ENCODE measurements at regions not wholly inside any gene's neighbourhood (a gene's known extent, or its start where the extent isn't known, plus 50 kb on each side); places are given as distances from the start of the nearest gene placed in this dataset.

- Histone ChIP-seq H2AFZ (ENCODE audit: low read length) (no peak overlapping the region), H3K9me3 (replicated peaks in 1 of 2; ENCODE audit: control insufficient read depth in 2 of 2, insufficient read depth in 1 of 2, low read depth in 1 of 2, low read length in 2 of 2) (no peaks in the 10 kb centered on the region), H3K4me3 (ENCODE audit: low read length in 2 of 2) (no peak overlapping the region), H2BK12ac (ENCODE audit: low read length) (no peak overlapping the region), H3K4me1 (ENCODE audit: control insufficient read depth in 2 of 2, insufficient read depth in 1 of 2, low read depth in 1 of 2, low read length in 2 of 2) (peaks cover 0 to 1% of the 10 kb centered on the region in 2 donors), H3K4ac (ENCODE audit: low read length) (no peak overlapping the region), H3K27ac (replicated peaks; ENCODE audit: low read length) (no peak overlapping the region), H3K36me3 (replicated peaks in 1 of 2; ENCODE audit: control insufficient read depth in 2 of 2, insufficient read depth in 2 of 2, low read length in 2 of 2) (no peaks in the 10 kb centered on the region), H3K27me3 (ENCODE audit: control insufficient read depth in 3 of 3, insufficient read depth in 3 of 3, low read depth in 1 of 3, low read length in 3 of 3) (no peaks in the 10 kb centered on the region), H3K79me1 (ENCODE audit: low read depth, low read length) (no peaks in the 10 kb centered on the region), H3K18ac (ENCODE audit: low read length) (no peak overlapping the region), H4K91ac (ENCODE audit: low read depth, low read length, poor library complexity) (no peak overlapping the region), H2BK15ac (ENCODE audit: low read length) (no peak overlapping the region), H3K9ac (ENCODE audit: low read depth, low read length, poor library complexity) (no peak overlapping the region), H4K8ac (ENCODE audit: low read depth, low read length) (no peak overlapping the region), H3K23ac (ENCODE audit: low read depth, low read length, poor library complexity) (no peak overlapping the region), H2AK5ac (ENCODE audit: low read depth, low read length) (no peak overlapping the region), H2BK120ac (ENCODE audit: low read depth, low read length) (no peak overlapping the region), H2BK5ac (ENCODE audit: low read length) (no peak overlapping the region), H3K4me2 (ENCODE audit: insufficient read depth, low read length, poor library complexity, severe bottlenecking) (no peak overlapping the region), H3K14ac (ENCODE audit: low read length) (no peak overlapping the region)
- WGBS, 2 donors (ENCODE audit: extremely low coverage in 2 of 2, insufficient read length in 2 of 2, insufficient replicate concordance in 1 of 2), result no CpG with 5 or more reads among the region's 14 CpGs
- no peak for DNase-seq (ENCODE audit: low spot score)
Measured at GRCh38 chr6:11900662-11901598, 111.2 kb upstream of the HIVEP1 start.

- H3K9me3 ChIP-seq (replicated peaks in 1 of 2; ENCODE audit: control insufficient read depth in 2 of 2, insufficient read depth in 1 of 2, low read depth in 1 of 2, low read length in 2 of 2), result no peaks in the 10 kb centered on the region
- no peak overlapping the region for H3K4me3 ChIP-seq (ENCODE audit: low read length in 2 of 2)
- no peak overlapping the region for H3K4ac ChIP-seq (ENCODE audit: low read length)
- no peak overlapping the region for H4K91ac ChIP-seq (ENCODE audit: low read depth, low read length, poor library complexity)
- no peak overlapping the region for H3K14ac ChIP-seq (ENCODE audit: low read length)
- H3K23ac ChIP-seq (ENCODE audit: low read depth, low read length, poor library complexity), result no peak overlapping the region
- H2AK5ac ChIP-seq (ENCODE audit: low read depth, low read length), result no peak overlapping the region
- H2BK15ac ChIP-seq (ENCODE audit: low read length), result no peak overlapping the region
- no peak overlapping the region for H2BK120ac ChIP-seq (ENCODE audit: low read depth, low read length)
- no peaks in the 10 kb centered on the region for H3K27me3 ChIP-seq (ENCODE audit: control insufficient read depth in 3 of 3, insufficient read depth in 3 of 3, low read depth in 1 of 3, low read length in 3 of 3)
- no peak overlapping the region for H4K8ac ChIP-seq (ENCODE audit: low read depth, low read length)
- H3K4me2 ChIP-seq (ENCODE audit: insufficient read depth, low read length, poor library complexity, severe bottlenecking), result no peak overlapping the region
- DNase-seq (ENCODE audit: low spot score), result no peak
- WGBS, 2 donors (ENCODE audit: extremely low coverage in 2 of 2, insufficient read length in 2 of 2, insufficient replicate concordance in 1 of 2), result no CpG with 5 or more reads among the region's 1 CpG
- no peak overlapping the region for H3K27ac ChIP-seq (replicated peaks; ENCODE audit: low read length)
- no peak overlapping the region for H2BK5ac ChIP-seq (ENCODE audit: low read length)
- H3K18ac ChIP-seq (ENCODE audit: low read length), result no peak overlapping the region
- no peak overlapping the region for H3K9ac ChIP-seq (ENCODE audit: low read depth, low read length, poor library complexity)
- peaks cover 0 to 1% of the 10 kb centered on the region in 2 donors for H3K4me1 ChIP-seq (ENCODE audit: control insufficient read depth in 2 of 2, insufficient read depth in 1 of 2, low read depth in 1 of 2, low read length in 2 of 2)
- H3K36me3 ChIP-seq (replicated peaks in 1 of 2; ENCODE audit: control insufficient read depth in 2 of 2, insufficient read depth in 2 of 2, low read length in 2 of 2), result no peaks in the 10 kb centered on the region
- H2BK12ac ChIP-seq (ENCODE audit: low read length), result no peak overlapping the region
- no peak overlapping the region for H2AFZ ChIP-seq (ENCODE audit: low read length)
- H3K79me1 ChIP-seq (ENCODE audit: low read depth, low read length), result no peaks in the 10 kb centered on the region
Measured at GRCh38 chr6:11899645-11900044, 112.5 kb upstream of the HIVEP1 start.

- no peak for DNase-seq (ENCODE audit: low spot score)
- Histone ChIP-seq H2BK5ac (ENCODE audit: low read length) (no peak overlapping the region), H4K8ac (ENCODE audit: low read depth, low read length) (no peak overlapping the region), H3K9me3 (replicated peaks in 1 of 2; ENCODE audit: control insufficient read depth in 2 of 2, insufficient read depth in 1 of 2, low read depth in 1 of 2, low read length in 2 of 2) (no peaks in the 10 kb centered on the region), H2BK120ac (ENCODE audit: low read depth, low read length) (no peak overlapping the region), H2AK5ac (ENCODE audit: low read depth, low read length) (no peak overlapping the region), H3K27ac (replicated peaks; ENCODE audit: low read length) (no peak overlapping the region), H3K14ac (ENCODE audit: low read length) (no peak overlapping the region), H3K4me3 (ENCODE audit: low read length in 2 of 2) (no peak overlapping the region), H3K9ac (ENCODE audit: low read depth, low read length, poor library complexity) (no peak overlapping the region), H2AFZ (ENCODE audit: low read length) (no peak overlapping the region), H3K4me1 (ENCODE audit: control insufficient read depth in 2 of 2, insufficient read depth in 1 of 2, low read depth in 1 of 2, low read length in 2 of 2) (no peaks in the 10 kb centered on the region), H3K18ac (ENCODE audit: low read length) (no peak overlapping the region), H2BK15ac (ENCODE audit: low read length) (no peak overlapping the region), H3K79me1 (ENCODE audit: low read depth, low read length) (no peaks in the 10 kb centered on the region), H3K36me3 (replicated peaks in 1 of 2; ENCODE audit: control insufficient read depth in 2 of 2, insufficient read depth in 2 of 2, low read length in 2 of 2) (no peaks in the 10 kb centered on the region), H4K91ac (ENCODE audit: low read depth, low read length, poor library complexity) (no peak overlapping the region), H2BK12ac (ENCODE audit: low read length) (no peak overlapping the region), H3K4ac (ENCODE audit: low read length) (no peak overlapping the region), H3K23ac (ENCODE audit: low read depth, low read length, poor library complexity) (no peak overlapping the region), H3K27me3 (ENCODE audit: control insufficient read depth in 3 of 3, insufficient read depth in 3 of 3, low read depth in 1 of 3, low read length in 3 of 3) (no peaks in the 10 kb centered on the region), H3K4me2 (ENCODE audit: insufficient read depth, low read length, poor library complexity, severe bottlenecking) (no peak overlapping the region)
- WGBS, 2 donors (ENCODE audit: extremely low coverage in 2 of 2, insufficient read length in 2 of 2, insufficient replicate concordance in 1 of 2), result no CpG with 5 or more reads among the region's 1 CpG
Measured at GRCh38 chr6:11894212-11894611, 115.6 kb upstream of the ADTRP start.

DNA sequence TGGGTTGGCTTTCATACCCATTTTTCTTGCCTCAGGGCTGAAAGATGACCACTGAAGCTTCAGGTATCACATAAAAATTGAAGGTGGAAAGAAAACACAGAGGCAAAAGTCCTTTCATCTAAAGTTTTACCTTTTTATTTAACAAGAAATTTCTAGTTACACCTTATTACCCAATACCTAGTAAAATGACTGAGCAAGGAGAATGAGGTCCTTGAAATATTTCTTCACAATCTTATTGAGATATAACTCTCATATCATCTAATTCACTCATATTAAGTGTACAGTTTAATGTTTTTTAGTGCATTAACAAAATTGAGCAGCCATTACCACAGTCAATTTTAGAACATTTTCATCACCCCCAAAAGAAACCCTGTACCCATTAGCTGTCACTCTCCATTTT is 112.9 kb upstream of the ADTRP start:
- no peak overlapping the region for H3K9ac ChIP-seq (ENCODE audit: low read depth, low read length, poor library complexity)
- no peak overlapping the region for H4K91ac ChIP-seq (ENCODE audit: low read depth, low read length, poor library complexity)
- H3K36me3 ChIP-seq (replicated peaks in 1 of 2; ENCODE audit: control insufficient read depth in 2 of 2, insufficient read depth in 2 of 2, low read length in 2 of 2), result no peaks in the 10 kb centered on the region
- no peak overlapping the region for H3K23ac ChIP-seq (ENCODE audit: low read depth, low read length, poor library complexity)
- H3K27ac ChIP-seq (replicated peaks; ENCODE audit: low read length), result no peak overlapping the region
- H2BK120ac ChIP-seq (ENCODE audit: low read depth, low read length), result no peak overlapping the region
- H3K18ac ChIP-seq (ENCODE audit: low read length), result no peak overlapping the region
- no peaks in the 10 kb centered on the region for H3K79me1 ChIP-seq (ENCODE audit: low read depth, low read length)
- H3K4me2 ChIP-seq (ENCODE audit: insufficient read depth, low read length, poor library complexity, severe bottlenecking), result no peak overlapping the region
- H3K27me3 ChIP-seq (ENCODE audit: control insufficient read depth in 3 of 3, insufficient read depth in 3 of 3, low read depth in 1 of 3, low read length in 3 of 3), result no peaks in the 10 kb centered on the region
- no peaks in the 10 kb centered on the region for H3K4me1 ChIP-seq (ENCODE audit: control insufficient read depth in 2 of 2, insufficient read depth in 1 of 2, low read depth in 1 of 2, low read length in 2 of 2)
- no peak overlapping the region for H3K4me3 ChIP-seq (ENCODE audit: low read length in 2 of 2)
- DNase-seq (ENCODE audit: low spot score), result no peak
- H4K8ac ChIP-seq (ENCODE audit: low read depth, low read length), result no peak overlapping the region
- no peak overlapping the region for H2BK15ac ChIP-seq (ENCODE audit: low read length)
- no peak overlapping the region for H3K14ac ChIP-seq (ENCODE audit: low read length)
- no peak overlapping the region for H3K4ac ChIP-seq (ENCODE audit: low read length)
- H2AFZ ChIP-seq (ENCODE audit: low read length), result no peak overlapping the region
- H2AK5ac ChIP-seq (ENCODE audit: low read depth, low read length), result no peak overlapping the region
- H2BK12ac ChIP-seq (ENCODE audit: low read length), result no peak overlapping the region
- H3K9me3 ChIP-seq (replicated peaks in 1 of 2; ENCODE audit: control insufficient read depth in 2 of 2, insufficient read depth in 1 of 2, low read depth in 1 of 2, low read length in 2 of 2), result no peaks in the 10 kb centered on the region
- H2BK5ac ChIP-seq (ENCODE audit: low read length), result no peak overlapping the region
